ENCODE measurements at regions not wholly inside any gene's neighbourhood (a gene's known extent, or its start where the extent isn't known, plus 50 kb on each side); places are given as distances from the start of the nearest gene placed in this dataset.

DNA sequence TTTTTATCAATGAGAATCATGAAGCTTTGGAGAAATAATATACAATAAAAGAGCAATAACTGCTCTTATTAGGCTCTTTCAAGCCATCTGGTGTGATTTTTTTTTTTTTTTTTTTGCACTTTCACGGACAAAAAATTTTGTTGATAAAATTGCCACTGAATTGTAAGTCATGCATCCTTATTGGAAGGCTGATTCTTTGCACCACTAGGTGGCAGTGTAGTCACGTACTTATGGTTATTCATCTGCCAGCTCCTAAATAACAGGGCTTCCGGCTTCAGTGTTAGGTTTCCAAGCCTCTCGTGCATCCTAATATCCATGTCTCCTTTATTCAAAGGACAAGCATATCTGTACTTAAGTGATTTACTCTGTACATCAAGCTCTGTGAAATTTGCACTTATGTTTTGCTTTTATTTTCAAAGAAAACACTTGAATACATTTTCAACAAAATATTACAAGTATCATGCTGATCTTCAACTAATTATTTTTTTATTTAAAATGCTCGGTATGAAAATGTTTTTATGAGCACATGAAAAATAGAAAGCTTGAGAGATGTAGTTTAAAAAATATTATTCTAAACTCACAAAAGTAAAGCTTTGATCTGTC is 1578.3 kb upstream of the TENM3 start:
- no peak for TF ChIP-seq POLR2A (IDR thresholded peaks at IDR 0.05; ENCODE audit: low read depth)
- TF ChIP-seq CTCF (IDR thresholded peaks at IDR 0.05) = peak; percentile 39 to 76 (median 71)
- TF ChIP-seq POLR2AphosphoS5 (IDR thresholded peaks at IDR 0.05) = no peak
- TF ChIP-seq EP300 (IDR thresholded peaks at IDR 0.05) = no peak

Data from esophagus muscularis mucosa (tissue), 4 donors.